CD14-positive monocyte (primary cell): ENCODE measurements at regions not wholly inside any gene's neighbourhood (a gene's known extent, or its start where the extent isn't known, plus 50 kb on each side); places are given as distances from the start of the nearest gene placed in this dataset.
A peak's percentile ranks its signal among the peaks of the same experiment; 100 is the strongest.

Experiments
- DNase-seq, 3 donors: peaks; one replicate each; pipeline ENCODE4 v3.0.0-alpha.2; 2011 to 2022
- H2AFZ ChIP-seq: 2 replicates; pipeline ENCODE4 v1.6.0; 2012; ENCODE audit warnings: mild to moderate bottlenecking, low read depth, low read length, inconsistent platforms; ENCODE audit not compliant: insufficient read depth, poor library complexity, severe bottlenecking
- H3K27ac ChIP-seq, 2 donors: 1 replicate in 1 of 2; 2 replicates in 1 of 2; pipeline ENCODE4 v1.5.1; 2012 to 2013; ENCODE audit warnings: low read length in 2 of 2, control low read depth in 1 of 2, inconsistent platforms in 1 of 2, low read depth in 1 of 2, mild to moderate bottlenecking in 1 of 2
- H3K27me3 ChIP-seq, 2 donors: one replicate each; pipeline versions ENCODE4 v1.6.0 to v1.6.1; 2011 to 2013; ENCODE audit warnings: low read length in 2 of 2; ENCODE audit not compliant: control insufficient read depth in 2 of 2, insufficient read depth in 2 of 2
- H3K36me3 ChIP-seq, 2 donors: replicated peaks in 1 of 2; 1 replicate in 1 of 2; 2 replicates in 1 of 2; pipeline versions ENCODE4 v1.5.1 to v1.6.1; 2012 to 2013; ENCODE audit warnings: low read length in 2 of 2, control low read depth in 1 of 2, inconsistent platforms in 1 of 2, mild to moderate bottlenecking in 1 of 2; ENCODE audit not compliant: insufficient read depth in 2 of 2, control insufficient read depth in 1 of 2
- H3K4me1 ChIP-seq, 2 donors: 1 replicate in 1 of 2; 2 replicates in 1 of 2; pipeline versions ENCODE4 v1.5.1 to v1.6.1; 2012 to 2013; ENCODE audit warnings: low read length in 2 of 2, control low read depth in 1 of 2, inconsistent platforms in 1 of 2, mild to moderate bottlenecking in 1 of 2, moderate library complexity in 1 of 2; ENCODE audit not compliant: insufficient read depth in 2 of 2, control insufficient read depth in 1 of 2
- H3K4me2 ChIP-seq: replicated peaks from 2 replicates; pipeline ENCODE3; 2012; ENCODE audit warnings: low read length, moderate library complexity, mild to moderate bottlenecking; ENCODE audit not compliant: poor library complexity, severe bottlenecking; ENCODE audit errors: extremely low read depth
- H3K4me3 ChIP-seq, 3 experiments: fragments of 200-600 bp in 1 of 3; sonication (generic) in 1 of 3; replicated peaks in 1 of 3; 1 replicate in 2 of 3; 2 replicates in 1 of 3; pipeline ENCODE4 v1.5.1; 2011 to 2013; ENCODE audit warnings: low read length in 3 of 3, mild to moderate bottlenecking in 3 of 3, control low read depth in 2 of 3, low read depth in 2 of 3, inconsistent platforms in 1 of 3, moderate library complexity in 1 of 3
- H3K79me2 ChIP-seq: 2 replicates; pipeline ENCODE4 v1.6.0; 2012; ENCODE audit warnings: mild to moderate bottlenecking, control low read depth, inconsistent platforms, low read length, moderate library complexity; ENCODE audit not compliant: insufficient read depth
- H3K9ac ChIP-seq: 2 replicates; pipeline ENCODE4 v1.6.0; 2017; ENCODE audit warnings: low read length, mild to moderate bottlenecking; ENCODE audit not compliant: insufficient read depth, poor library complexity, severe bottlenecking
- H3K9me3 ChIP-seq, 2 donors: replicated peaks in 1 of 2; 1 replicate in 1 of 2; 2 replicates in 1 of 2; pipeline versions ENCODE4 v1.5.1 to v1.6.1; 2012 to 2013; ENCODE audit warnings: low read length in 2 of 2, control low read depth in 1 of 2; ENCODE audit not compliant: control insufficient read depth in 1 of 2, insufficient read depth in 1 of 2
- H4K20me1 ChIP-seq: 2 replicates; pipeline ENCODE4 v1.6.0; 2012; ENCODE audit warnings: mild to moderate bottlenecking, low read length, control low read depth, moderate library complexity; ENCODE audit not compliant: insufficient read depth
- H3K27ac Mint-ChIP-seq, 7 donors: one replicate each; pipeline ENCODE4 v1.8.0; 2020; ENCODE audit warnings: mild to moderate bottlenecking in 7 of 7, mixed read lengths in 7 of 7, moderate library complexity in 6 of 7, inconsistent platforms in 2 of 7
- H3K27me3 Mint-ChIP-seq, 3 donors: one replicate each; pipeline ENCODE4 v1.8.0; 2021 to 2022; ENCODE audit warnings: low read depth in 3 of 3, mild to moderate bottlenecking in 3 of 3, mixed read lengths in 3 of 3, moderate library complexity in 3 of 3, inconsistent platforms in 1 of 3
- H3K36me3 Mint-ChIP-seq, 2 donors: one replicate each; pipeline ENCODE4 v1.8.0; 2020; ENCODE audit warnings: mixed read lengths in 2 of 2, inconsistent platforms in 1 of 2, mild to moderate bottlenecking in 1 of 2
- H3K4me1 Mint-ChIP-seq: one replicate; pipeline ENCODE4 v1.8.0; 2020; ENCODE audit warnings: mild to moderate bottlenecking, mixed read lengths
- H3K4me3 Mint-ChIP-seq, 2 donors: one replicate each; pipeline ENCODE4 v1.8.0; 2020; ENCODE audit warnings: mild to moderate bottlenecking in 2 of 2, mixed read lengths in 2 of 2, moderate library complexity in 1 of 2
- H3K9me3 Mint-ChIP-seq, 7 donors: one replicate each; pipeline ENCODE4 v1.8.0; 2020 to 2022; ENCODE audit warnings: mixed read lengths in 7 of 7, mild to moderate bottlenecking in 6 of 7, moderate library complexity in 6 of 7, inconsistent platforms in 2 of 7
- WGBS: methylation state at CpG from one replicate; pipeline ENCODE4 v1.1.5; 2013; ENCODE audit warnings: missing lambda C conversion rate; ENCODE audit not compliant: insufficient coverage; 5-methylcytosine and 5-hydroxymethylcytosine counted together
- intact Hi-C, 2 donors: fragments of 100-400 bp; cut with micrococcal nuclease; formaldehyde crosslinking; loops; one replicate each; pipeline versions ENCODE4 v1.15.0 to v1.15.1; 2023
- TF ChIP-seq, protein P1 (sequence below): fragments of 200-600 bp; IDR thresholded peaks from one replicate; pipeline ENCODE4 v1.8.0; 2022; ENCODE audit warnings: antibody characterized with exemption, mild to moderate bottlenecking

DNA sequence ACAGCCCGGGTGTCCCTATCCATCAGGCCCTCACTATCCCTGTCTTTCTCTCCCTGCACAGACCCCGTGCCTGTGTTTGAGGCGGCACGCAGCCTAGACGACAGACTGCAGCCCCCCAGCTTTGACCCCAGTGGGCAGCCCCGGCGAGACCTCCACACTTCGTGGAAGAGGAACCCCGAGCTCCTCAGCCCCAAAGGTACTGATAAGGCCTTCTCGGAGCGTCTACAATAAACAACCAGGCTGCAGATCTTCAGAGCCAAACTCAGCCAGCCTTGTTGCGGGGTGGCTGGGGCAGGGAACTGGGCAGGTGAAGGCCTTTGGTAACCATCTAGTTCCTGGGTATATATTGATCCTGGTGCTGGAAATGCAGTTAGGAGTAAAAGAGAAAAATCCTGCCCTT lies 77.5 kb downstream of the PHETA1 start:
- no peaks in the 10 kb centered on the region for H3K4me1 Mint-ChIP-seq
- DNase-seq: no peak

DNA sequence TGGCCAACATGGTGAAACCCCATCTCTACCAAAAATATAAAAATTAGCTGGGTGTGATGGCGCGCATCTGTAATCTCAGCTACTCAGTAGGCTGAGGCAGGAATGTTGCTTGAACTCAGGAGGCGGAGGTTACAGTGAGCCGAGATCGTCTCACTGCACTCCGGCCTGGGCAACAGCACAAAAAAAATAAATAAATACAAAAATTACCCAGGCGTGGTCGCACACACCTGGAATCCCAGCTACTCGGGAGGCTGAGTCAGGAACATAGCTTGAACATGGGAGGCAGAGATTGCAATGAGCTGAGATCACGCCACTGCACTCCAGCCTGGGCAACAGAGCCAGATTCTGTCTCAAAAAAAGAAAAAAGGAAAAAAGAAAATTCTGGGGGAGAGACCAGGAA lies 80.1 kb downstream of the PHETA1 start:
- Mint-ChIP-seq H3K27ac (peak overlapping the region in 1 of 7 donors; percentile 36), H3K4me3 (no peak overlapping the region)

More for the DNA sequence above, 77.5 kb downstream of the PHETA1 start:
- Histone ChIP-seq H3K36me3 (no peaks in the 10 kb centered on the region), H3K9ac (no peak overlapping the region), H4K20me1 (no peaks in the 10 kb centered on the region), H3K4me3 (no peak overlapping the region), H3K4me2 (no peak overlapping the region), H2AFZ (no peak overlapping the region), H3K9me3 (no peaks in the 10 kb centered on the region), H3K4me1 (no peaks in the 10 kb centered on the region), H3K27me3 (no peaks in the 10 kb centered on the region), H3K79me2 (no peaks in the 10 kb centered on the region), H3K27ac (no peak overlapping the region)
- WGBS: 98% methylated on average over 8 of the region's 12 CpGs
- TF ChIP-seq, protein P1, sequence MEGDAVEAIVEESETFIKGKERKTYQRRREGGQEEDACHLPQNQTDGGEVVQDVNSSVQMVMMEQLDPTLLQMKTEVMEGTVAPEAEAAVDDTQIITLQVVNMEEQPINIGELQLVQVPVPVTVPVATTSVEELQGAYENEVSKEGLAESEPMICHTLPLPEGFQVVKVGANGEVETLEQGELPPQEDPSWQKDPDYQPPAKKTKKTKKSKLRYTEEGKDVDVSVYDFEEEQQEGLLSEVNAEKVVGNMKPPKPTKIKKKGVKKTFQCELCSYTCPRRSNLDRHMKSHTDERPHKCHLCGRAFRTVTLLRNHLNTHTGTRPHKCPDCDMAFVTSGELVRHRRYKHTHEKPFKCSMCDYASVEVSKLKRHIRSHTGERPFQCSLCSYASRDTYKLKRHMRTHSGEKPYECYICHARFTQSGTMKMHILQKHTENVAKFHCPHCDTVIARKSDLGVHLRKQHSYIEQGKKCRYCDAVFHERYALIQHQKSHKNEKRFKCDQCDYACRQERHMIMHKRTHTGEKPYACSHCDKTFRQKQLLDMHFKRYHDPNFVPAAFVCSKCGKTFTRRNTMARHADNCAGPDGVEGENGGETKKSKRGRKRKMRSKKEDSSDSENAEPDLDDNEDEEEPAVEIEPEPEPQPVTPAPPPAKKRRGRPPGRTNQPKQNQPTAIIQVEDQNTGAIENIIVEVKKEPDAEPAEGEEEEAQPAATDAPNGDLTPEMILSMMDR: no peak
- intact Hi-C loops: no loop called here
- H3K27ac Mint-ChIP-seq: no peak overlapping the region
- no peak overlapping the region for H3K4me3 Mint-ChIP-seq
- peaks cover 0 to 5% (median 2%) of the 10 kb centered on the region in 3 donors for H3K27me3 Mint-ChIP-seq
- H3K36me3 Mint-ChIP-seq: no peaks in the 10 kb centered on the region
- H3K9me3 Mint-ChIP-seq: peaks cover 0 to 7% (median 5%) of the 10 kb centered on the region in 7 donors

More for the DNA sequence above, 80.1 kb downstream of the PHETA1 start:
- no peak overlapping the region for H2AFZ ChIP-seq
- no peaks in the 10 kb centered on the region for H3K9me3 ChIP-seq
- Mint-ChIP-seq H3K36me3 (no peaks in the 10 kb centered on the region), H3K27me3 (peaks cover 0 to 5% (median 2%) of the 10 kb centered on the region in 3 donors), H3K4me1 (peaks cover 2% of the 10 kb centered on the region), H3K9me3 (peaks cover 0 to 6% (median 5%) of the 10 kb centered on the region in 7 donors)
- H3K79me2 ChIP-seq: no peaks in the 10 kb centered on the region
- no peak overlapping the region for H3K9ac ChIP-seq
- 97% methylated on average over 4 of the region's 10 CpGs for WGBS
- no peak overlapping the region for H3K27ac ChIP-seq
- TF ChIP-seq, protein P1: no peak
- no peak for DNase-seq
- H3K36me3 ChIP-seq: no peaks in the 10 kb centered on the region
- no peak overlapping the region for H3K4me2 ChIP-seq
- no peaks in the 10 kb centered on the region for H3K27me3 ChIP-seq
- no peaks in the 10 kb centered on the region for H4K20me1 ChIP-seq
- intact Hi-C loops: no loop called here
- no peaks in the 10 kb centered on the region for H3K4me1 ChIP-seq
- H3K4me3 ChIP-seq: no peak overlapping the region
